SIG-M5 (cell line): ENCODE measurements at regions not wholly inside any gene's neighbourhood (a gene's known extent, or its start where the extent isn't known, plus 50 kb on each side); places are given as distances from the start of the nearest gene placed in this dataset.
"Not testable (repeated sequence)": the region's sequence is repeated elsewhere in the genome, so short reads cannot be mapped to it uniquely, and the experiment has no call there.

Experiments
- DNase-seq: peaks from one replicate; lab custom pipeline; 2025; lab: John Stamatoyannopoulos, UW

GRCh38 chr7:131795400-131795799 is 239.0 kb upstream of the PODXL start:
- no peak for DNase-seq

GRCh38 chr7:131792311-131792710 is 235.9 kb upstream of the PODXL start:
- no peak for DNase-seq

DNA sequence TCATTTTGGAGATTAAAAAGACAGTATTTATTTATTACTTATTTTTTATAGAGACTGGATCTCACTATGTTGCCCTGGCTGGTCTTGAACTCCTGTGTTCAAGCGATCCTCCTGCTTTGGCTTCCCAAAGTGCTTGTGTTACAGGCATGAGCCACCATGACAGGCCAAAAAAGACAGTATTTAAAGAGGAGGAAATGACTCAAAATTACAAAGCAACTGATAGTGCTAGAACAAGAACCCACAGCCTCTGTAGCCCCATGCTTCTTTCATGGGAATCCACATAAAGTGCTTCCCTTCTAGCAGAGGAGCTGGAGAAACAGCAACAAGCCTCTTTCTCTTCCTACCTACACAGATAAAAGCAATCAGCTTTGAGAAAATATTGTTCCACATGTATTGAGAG is 230.7 kb upstream of the PODXL start:
- DNase-seq, result no peak

GRCh38 chr7:131786204-131786603 is 229.8 kb upstream of the PODXL start:
- no peak for DNase-seq

- no peak for DNase-seq
Observed at GRCh38 chr7:131778601-131779000, 222.2 kb upstream of the PODXL start.

- DNase-seq, result no peak
Observed at GRCh38 chr7:131774419-131775220, 218.2 kb upstream of the PODXL start.

DNA sequence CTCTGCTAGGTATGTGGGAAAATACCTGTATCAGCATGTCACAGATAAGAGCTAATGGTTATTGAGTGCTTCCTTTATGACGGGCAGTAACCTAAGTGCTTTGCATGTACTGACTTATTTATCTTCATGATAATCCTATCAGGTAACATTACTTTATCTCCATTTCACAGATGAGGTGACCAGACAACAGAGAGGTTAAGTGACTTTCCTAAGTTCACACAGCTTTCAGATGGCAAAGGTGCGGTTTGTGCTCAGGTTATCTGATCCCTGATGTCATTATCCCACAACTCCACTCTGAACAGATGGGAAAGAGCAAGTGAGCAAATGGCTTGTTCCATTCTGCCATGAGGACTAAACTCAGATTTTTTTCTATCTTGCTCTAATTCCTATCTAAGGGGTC is 217.0 kb upstream of the PODXL start:
- DNase-seq, result no peak

- DNase-seq, result no peak
Observed at GRCh38 chr7:131769241-131769640, 212.8 kb upstream of the PODXL start.

GRCh38 chr7:131767591-131767990 is 211.2 kb upstream of the PODXL start:
- DNase-seq, result no peak

- DNase-seq, result no peak
Observed at GRCh38 chr7:131765575-131765974, 209.1 kb upstream of the PODXL start.

DNA sequence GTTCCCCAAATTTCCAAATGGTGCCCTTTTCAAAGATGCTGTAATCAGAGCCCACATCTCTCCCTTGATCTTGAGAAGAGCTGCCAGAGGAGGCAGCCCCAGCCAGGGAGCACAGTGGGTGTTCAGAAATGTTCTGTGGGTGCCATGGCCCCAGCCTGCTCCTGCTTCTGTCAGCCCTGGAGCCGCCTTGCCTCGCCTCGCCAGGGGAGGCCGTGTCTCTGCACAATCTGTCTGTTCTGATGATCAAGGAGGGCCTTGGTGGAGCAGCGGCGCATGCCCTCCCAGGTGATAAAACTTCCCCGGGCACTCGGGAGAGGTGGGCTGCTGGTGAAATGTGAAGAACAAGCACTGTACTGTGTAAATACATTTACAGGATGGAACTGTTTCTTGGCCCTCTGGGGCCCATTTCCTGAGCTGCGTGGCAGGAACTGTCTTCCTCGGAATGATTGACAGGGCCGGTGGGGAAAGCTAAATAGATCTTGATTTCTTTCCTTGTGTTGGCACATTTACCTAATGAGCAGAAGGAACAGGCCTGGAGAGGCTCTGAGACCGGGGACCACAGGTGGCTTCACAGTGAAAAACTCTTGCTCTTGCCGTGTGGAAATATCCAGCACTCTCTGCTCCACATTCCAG is 207.8 kb upstream of the PODXL start:
- no peak for DNase-seq

DNA sequence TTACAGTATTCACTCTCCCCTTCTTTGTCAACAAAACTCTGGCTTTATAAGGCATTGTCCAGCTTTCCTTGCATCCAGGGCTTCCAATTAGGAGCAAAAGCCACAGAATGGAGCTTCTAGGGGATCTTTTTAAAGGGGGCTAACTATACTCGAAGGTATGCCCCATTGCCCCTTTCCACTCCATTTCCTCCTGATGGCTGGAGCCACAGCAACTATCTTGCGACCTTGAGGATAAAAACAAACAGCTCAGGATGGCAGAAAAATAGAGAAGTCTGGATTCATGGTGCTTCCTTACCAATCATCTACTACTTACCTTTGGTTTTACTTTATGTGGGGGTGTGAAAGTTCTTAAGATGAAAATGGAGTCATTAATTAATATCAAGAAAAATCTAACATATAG is 206.3 kb upstream of the PODXL start:
- DNase-seq, result no peak

GRCh38 chr7:131755801-131756200 is 199.4 kb upstream of the PODXL start:
- not testable (repeated sequence) for DNase-seq

DNA sequence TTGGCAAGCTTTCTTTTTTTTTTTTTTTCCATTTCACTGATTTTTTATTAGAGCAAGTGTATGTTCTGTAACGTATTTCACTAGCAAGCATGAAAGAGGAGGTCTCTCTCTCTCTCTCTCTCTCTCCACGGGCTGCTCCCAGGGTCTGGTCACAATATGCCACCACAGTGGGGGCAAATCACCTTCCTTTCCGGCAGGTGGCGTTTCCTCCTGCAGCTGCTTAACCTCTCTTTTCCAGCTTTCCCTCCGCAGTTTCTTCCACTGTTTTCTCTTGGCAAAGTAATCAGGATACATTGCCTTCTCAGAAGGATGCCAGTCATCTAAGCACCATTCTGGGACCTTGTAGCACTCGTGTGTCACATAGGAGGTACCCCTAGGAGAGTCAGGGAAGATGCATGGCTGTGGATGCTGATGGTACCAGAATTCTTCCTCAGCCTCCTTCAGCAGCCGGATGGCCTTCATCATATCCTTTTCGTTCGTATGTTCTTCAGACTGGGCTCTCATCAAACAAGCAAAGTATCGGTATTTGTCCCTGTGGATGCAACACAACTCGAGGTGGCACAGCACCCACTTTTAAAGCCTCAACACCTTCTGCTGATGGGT is 197.3 kb upstream of the PODXL start:
- DNase-seq, result no peak

- no peak for DNase-seq
Observed at GRCh38 chr7:131747658-131748232, 191.3 kb upstream of the PODXL start.

- DNase-seq, result no peak
Observed at GRCh38 chr7:131745390-131746248, 189.2 kb upstream of the PODXL start.

DNA sequence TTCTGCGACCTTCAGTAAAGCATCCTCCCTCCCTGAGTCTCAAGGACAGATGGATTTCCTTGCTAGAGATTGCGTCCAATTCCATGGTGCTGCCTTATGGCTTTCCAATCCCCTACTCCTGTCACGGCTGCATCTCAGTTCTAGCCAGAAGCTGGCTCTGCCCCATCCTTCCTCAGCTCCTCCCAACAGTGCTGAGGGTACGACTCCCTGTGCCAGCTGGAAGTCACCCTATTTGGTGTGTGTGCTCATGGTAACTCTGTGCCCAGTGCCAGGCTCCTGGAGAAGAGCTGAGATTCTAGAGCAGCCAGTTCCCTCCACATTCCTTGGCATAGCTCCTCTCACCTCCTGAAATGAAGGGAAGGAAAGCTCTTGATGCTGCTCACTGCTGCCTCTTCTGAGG is 185.0 kb upstream of the PODXL start:
- no peak for DNase-seq

GRCh38 chr7:131737746-131738465 is 181.5 kb upstream of the PODXL start:
- no peak for DNase-seq

- DNase-seq, result no peak
Observed at GRCh38 chr7:131735101-131735500, 178.7 kb upstream of the PODXL start.

- DNase-seq, result no peak
Observed at GRCh38 chr7:131733604-131734003, 177.2 kb upstream of the PODXL start.

- DNase-seq, result no peak
Observed at GRCh38 chr7:131727189-131727588, 170.8 kb upstream of the PODXL start.
